ENCODE measurements at regions not wholly inside any gene's neighbourhood (a gene's known extent, or its start where the extent isn't known, plus 50 kb on each side); places are given as distances from the start of the nearest gene placed in this dataset.
"Not testable (repeated sequence)": the region's sequence is repeated elsewhere in the genome, so short reads cannot be mapped to it uniquely, and the experiment has no call there.

DNA sequence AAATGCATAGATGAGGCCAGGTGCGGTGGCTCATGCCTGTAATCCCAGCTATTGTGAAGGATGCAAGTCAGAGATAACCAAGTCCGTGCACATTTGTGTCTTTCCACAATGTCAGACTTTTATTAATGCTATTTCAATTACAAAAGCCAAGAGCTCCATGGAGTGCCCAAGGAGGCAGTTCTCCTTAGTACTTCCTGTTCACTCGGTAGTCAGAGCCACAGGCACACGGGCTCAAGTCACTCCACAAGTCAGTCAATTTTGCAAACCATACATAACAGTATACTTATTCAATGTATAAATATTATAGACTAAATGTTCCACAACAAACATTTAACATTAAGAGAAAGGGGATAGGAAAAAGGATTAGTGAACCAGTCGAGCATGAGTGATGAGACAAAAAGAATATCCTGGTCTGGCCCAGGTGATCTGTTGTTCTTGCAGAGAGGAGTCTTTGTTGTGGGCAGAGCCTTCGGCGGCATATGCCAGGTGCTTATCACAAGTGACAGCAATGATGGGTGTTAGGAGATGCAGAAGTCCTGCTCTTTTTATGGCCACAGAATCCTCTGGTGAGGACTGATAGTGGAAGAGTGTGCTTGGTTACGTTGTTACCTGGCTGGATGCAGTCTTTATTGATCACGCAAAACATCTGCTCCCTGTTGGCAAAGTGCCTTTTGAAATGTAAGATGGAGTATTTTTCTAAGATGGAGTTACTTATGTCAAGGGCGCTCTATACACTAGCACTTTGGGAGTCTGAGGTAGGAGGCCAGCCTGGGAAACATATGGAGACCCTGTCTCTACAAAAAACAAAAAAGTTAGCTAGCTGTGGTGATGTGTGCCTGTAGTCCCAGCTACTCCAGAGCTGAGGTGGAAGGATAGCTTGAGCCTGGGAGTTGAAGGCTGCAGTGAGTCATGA lies 167.0 kb upstream of the FBXL17 start:
- DNase-seq (ENCODE audit: low read depth, low spot score), result no peak
- in situ Hi-C loops (cut with HindIII; ENCODE audit: low sequenced_read_pairs), result no loop called here
- no peak overlapping the region for H3K4me3 ChIP-seq (ENCODE audit: low read depth, low read length)
- TF ChIP-seq, protein P1, sequence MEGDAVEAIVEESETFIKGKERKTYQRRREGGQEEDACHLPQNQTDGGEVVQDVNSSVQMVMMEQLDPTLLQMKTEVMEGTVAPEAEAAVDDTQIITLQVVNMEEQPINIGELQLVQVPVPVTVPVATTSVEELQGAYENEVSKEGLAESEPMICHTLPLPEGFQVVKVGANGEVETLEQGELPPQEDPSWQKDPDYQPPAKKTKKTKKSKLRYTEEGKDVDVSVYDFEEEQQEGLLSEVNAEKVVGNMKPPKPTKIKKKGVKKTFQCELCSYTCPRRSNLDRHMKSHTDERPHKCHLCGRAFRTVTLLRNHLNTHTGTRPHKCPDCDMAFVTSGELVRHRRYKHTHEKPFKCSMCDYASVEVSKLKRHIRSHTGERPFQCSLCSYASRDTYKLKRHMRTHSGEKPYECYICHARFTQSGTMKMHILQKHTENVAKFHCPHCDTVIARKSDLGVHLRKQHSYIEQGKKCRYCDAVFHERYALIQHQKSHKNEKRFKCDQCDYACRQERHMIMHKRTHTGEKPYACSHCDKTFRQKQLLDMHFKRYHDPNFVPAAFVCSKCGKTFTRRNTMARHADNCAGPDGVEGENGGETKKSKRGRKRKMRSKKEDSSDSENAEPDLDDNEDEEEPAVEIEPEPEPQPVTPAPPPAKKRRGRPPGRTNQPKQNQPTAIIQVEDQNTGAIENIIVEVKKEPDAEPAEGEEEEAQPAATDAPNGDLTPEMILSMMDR (IDR thresholded peaks at IDR 0.05; ENCODE audit: low read depth, low read length), result no peak

DNA sequence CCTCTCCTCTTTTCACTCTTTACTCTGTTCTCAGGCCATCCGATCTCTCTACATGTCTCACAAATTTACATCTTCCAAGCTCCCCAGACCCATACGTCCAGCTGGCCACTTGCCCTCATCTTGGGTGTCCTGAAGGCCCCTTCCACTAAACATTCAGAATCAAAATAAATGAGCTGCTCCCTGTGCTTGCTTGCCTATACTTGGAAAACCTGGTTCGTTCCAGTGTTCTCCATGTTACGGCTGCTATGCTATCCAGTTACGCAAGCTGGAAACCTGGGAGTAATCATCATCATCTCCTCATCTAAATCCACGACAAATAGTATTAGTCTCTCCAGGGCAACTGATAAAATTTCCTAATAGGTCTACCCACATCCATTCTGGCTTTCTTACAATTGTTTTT lies 165.0 kb upstream of the FBXL17 start:
- in situ Hi-C loops (cut with HindIII; ENCODE audit: low sequenced_read_pairs), result no loop called here
- no peak for DNase-seq (ENCODE audit: low read depth, low spot score)
- TF ChIP-seq, protein P1 (IDR thresholded peaks at IDR 0.05; ENCODE audit: low read depth, low read length), result no peak
- no peak overlapping the region for H3K4me3 ChIP-seq (ENCODE audit: low read depth, low read length)

DNA sequence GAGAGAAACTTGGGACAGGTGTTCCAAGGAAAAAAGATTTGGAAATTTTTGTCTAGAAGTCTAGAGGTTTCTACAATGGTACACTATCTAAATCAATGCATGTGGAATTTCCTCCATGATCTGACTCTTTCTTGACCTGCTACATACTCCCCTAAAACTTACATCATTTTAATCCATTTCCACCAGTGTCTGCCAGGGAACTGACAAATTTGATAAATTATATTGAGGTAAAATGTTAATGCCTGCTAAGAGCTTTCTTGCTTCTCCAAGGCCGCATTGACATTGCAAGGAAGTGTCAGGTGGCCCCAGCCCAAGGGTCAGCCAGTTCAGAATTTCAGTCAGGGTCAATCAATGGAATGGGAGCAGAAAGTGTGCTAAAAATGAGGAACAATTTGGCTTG lies 163.4 kb upstream of the FBXL17 start:
- TF ChIP-seq, protein P1 (IDR thresholded peaks at IDR 0.05; ENCODE audit: low read depth, low read length), result no peak
- no peak overlapping the region for H3K4me3 ChIP-seq (ENCODE audit: low read depth, low read length)
- in situ Hi-C loops (cut with HindIII; ENCODE audit: low sequenced_read_pairs), result no loop called here
- no peak for DNase-seq (ENCODE audit: low read depth, low spot score)

- H3K4me3 ChIP-seq (ENCODE audit: low read depth, low read length), result no peak overlapping the region
- in situ Hi-C loops (cut with HindIII; ENCODE audit: low sequenced_read_pairs), result no loop called here
- DNase-seq (ENCODE audit: low read depth, low spot score), result no peak
- TF ChIP-seq, protein P1 (IDR thresholded peaks at IDR 0.05; ENCODE audit: low read depth, low read length), result no peak
Measured at GRCh38 chr5:108543486-108543885, 161.6 kb upstream of the FBXL17 start.

DNA sequence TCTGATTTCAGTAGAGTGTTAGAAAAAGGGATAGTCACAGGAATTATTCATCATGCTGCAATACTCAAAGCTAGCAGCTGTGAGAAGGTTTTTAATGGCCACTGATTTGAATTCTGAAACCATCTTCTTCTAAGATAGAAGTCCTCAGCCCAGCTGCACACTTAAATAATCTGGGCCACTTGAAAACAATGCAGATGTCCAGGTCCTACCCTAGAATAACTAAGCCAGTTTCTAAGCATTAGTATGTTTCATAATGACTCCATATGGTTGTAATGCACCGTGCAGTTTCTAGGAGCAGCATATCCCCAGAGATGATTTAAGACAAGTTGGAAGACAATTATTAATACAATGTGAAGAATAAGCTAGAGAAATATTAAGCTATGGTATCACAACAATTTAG lies 159.9 kb upstream of the FBXL17 start:
- in situ Hi-C loops (cut with HindIII; ENCODE audit: low sequenced_read_pairs), result no loop called here
- TF ChIP-seq, protein P1 (IDR thresholded peaks at IDR 0.05; ENCODE audit: low read depth, low read length), result no peak
- H3K4me3 ChIP-seq (ENCODE audit: low read depth, low read length), result no peak overlapping the region
- DNase-seq (ENCODE audit: low read depth, low spot score), result no peak

DNA sequence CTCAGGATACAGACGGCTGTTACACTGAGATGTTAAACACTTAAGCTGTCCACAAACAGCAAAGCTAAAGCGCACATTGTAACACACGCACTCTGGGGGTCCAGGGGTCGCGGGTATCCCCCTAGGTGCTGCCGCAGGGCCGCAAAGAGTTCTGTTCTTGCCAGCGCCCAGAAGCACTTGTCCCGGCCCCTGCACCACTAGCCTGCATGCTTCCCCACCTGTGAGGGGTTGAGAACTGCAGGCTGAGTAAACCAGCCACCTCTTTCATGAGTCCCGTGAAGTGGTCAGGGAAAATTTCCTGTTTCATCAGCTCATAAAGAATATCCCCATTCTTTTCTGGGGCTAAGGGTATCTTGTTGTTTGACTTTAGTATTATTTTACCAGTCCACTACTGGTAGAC lies 154.4 kb upstream of the FBXL17 start:
- in situ Hi-C loops (cut with HindIII; ENCODE audit: low sequenced_read_pairs), result no loop called here
- H3K4me3 ChIP-seq (ENCODE audit: low read depth, low read length), result no peak overlapping the region
- no peak for DNase-seq (ENCODE audit: low read depth, low spot score)
- TF ChIP-seq, protein P1 (IDR thresholded peaks at IDR 0.05; ENCODE audit: low read depth, low read length), result no peak

GRCh38 chr5:108532129-108532445 lies 150.2 kb upstream of the FBXL17 start:
- H3K4me3 ChIP-seq (ENCODE audit: low read depth, low read length); in situ Hi-C loops (cut with HindIII; ENCODE audit: low sequenced_read_pairs); DNase-seq (ENCODE audit: low read depth, low spot score): not testable (repeated sequence)

Data from astrocyte of the spinal cord (primary cell).